Esophagus squamous epithelium (tissue), 5 donors: ENCODE measurements at regions not wholly inside any gene's neighbourhood (a gene's known extent, or its start where the extent isn't known, plus 50 kb on each side); places are given as distances from the start of the nearest gene placed in this dataset.

ENCODE experiments used
- DNase-seq: peaks from one replicate; lab custom pipeline; 2025; lab: John Stamatoyannopoulos, UW
- H3K27ac ChIP-seq, 4 donors: fragments of 200-600 bp; sonication (generic); one replicate each; pipeline ENCODE4 v1.5.1; 2016 to 2019; ENCODE audit warnings: mild to moderate bottlenecking in 1 of 4
- H3K27me3 ChIP-seq, 4 donors: fragments of 200-600 bp; sonication (generic); 1 replicate in 3 of 4; 2 replicates in 1 of 4; pipeline versions ENCODE4 v1.5.1 to v1.6.0; 2017 to 2021; ENCODE audit warnings: antibody characterized with exemption in 1 of 4
- H3K36me3 ChIP-seq, 3 donors: fragments of 200-600 bp; sonication (generic); one replicate each; pipeline ENCODE4 v1.5.1; 2016 to 2019
- H3K4me1 ChIP-seq, 3 donors: fragments of 200-600 bp; sonication (generic); one replicate each; pipeline ENCODE4 v1.5.1; 2017 to 2019
- H3K4me3 ChIP-seq, 4 donors: fragments of 200-600 bp; sonication (generic); 1 replicate in 3 of 4; 2 replicates in 1 of 4; pipeline ENCODE4 v1.5.1; 2016 to 2019; ENCODE audit warnings: mild to moderate bottlenecking in 2 of 4, moderate library complexity in 1 of 4
- H3K9me3 ChIP-seq, 3 donors: fragments of 200-600 bp; sonication (generic); one replicate each; pipeline ENCODE4 v1.5.1; 2016 to 2019
- CTCF ChIP-seq, 6 experiments: fragments of 450-650 bp in 4 of 6; fragments of 200-600 bp in 2 of 6; sonication (generic) in 2 of 6; IDR thresholded peaks; one replicate each; pipeline ENCODE4 v1.5.1; 2016 to 2019; ENCODE audit warnings: antibody characterized with exemption in 6 of 6, mild to moderate bottlenecking in 4 of 6, moderate library complexity in 4 of 6
- POLR2A ChIP-seq, 4 donors: fragments of 450-650 bp; IDR thresholded peaks; one replicate each; pipeline ENCODE4 v1.6.1; 2017; ENCODE audit warnings: antibody characterized with exemption in 4 of 4, mild to moderate bottlenecking in 4 of 4, moderate library complexity in 3 of 4
- WGBS, 2 donors: methylation state at CpG; one replicate each; pipeline ENCODE4 v1.1.5; 2018; 5-methylcytosine and 5-hydroxymethylcytosine counted together
- intact Hi-C: fragments of 100-400 bp; cut with DNase I; formaldehyde crosslinking; loops from one replicate; pipeline ENCODE4 v1.15.0; 2022
- donor health status: DM: yes; HTN: yes; CAD: no.

GRCh38 chr7:124379296-124379695 is 346.4 kb upstream of the TMEM229A start:
- WGBS, 2 donors = 17 to 63% methylated on average over 1 of the region's 1 CpG
- no peak for DNase-seq
- H3K9me3 ChIP-seq = no peaks in the 10 kb centered on the region
- no peak for TF ChIP-seq POLR2A (IDR thresholded peaks at IDR 0.05)
- no peak for TF ChIP-seq CTCF (IDR thresholded peaks at IDR 0.05)
- no peaks in the 10 kb centered on the region for H3K27me3 ChIP-seq
- H3K36me3 ChIP-seq = no peaks in the 10 kb centered on the region
- intact Hi-C loops = no loop called here
- no peak overlapping the region for H3K27ac ChIP-seq
- H3K4me3 ChIP-seq = no peak overlapping the region
- no peaks in the 10 kb centered on the region for H3K4me1 ChIP-seq

DNA sequence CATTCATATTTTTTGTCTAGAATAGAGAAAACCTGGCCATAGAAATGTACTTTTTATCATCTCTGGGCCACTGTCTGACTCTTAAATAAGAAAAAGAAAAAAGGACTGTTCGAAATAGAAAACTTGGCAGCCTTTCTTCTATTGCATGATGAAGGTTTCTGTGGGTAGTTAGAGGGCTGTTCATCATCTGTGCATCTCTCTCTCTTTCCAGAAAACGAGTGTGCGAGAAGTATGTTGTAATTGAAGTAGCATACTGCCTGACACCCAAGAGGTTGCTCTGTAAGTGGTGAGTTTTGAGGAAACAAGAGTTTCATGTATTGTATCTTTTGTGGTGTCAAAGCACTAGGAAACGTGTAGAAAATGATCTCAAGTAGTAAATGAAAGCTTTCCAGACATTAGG is 343.2 kb upstream of the TMEM229A start:
- no peaks in the 10 kb centered on the region for H3K36me3 ChIP-seq
- 38 to 52% methylated on average over 4 of the region's 4 CpGs for WGBS, 2 donors
- H3K4me1 ChIP-seq = no peaks in the 10 kb centered on the region
- H3K27ac ChIP-seq = no peak overlapping the region
- intact Hi-C loops = no loop called here
- no peaks in the 10 kb centered on the region for H3K27me3 ChIP-seq
- no peaks in the 10 kb centered on the region for H3K9me3 ChIP-seq
- DNase-seq = no peak
- no peak overlapping the region for H3K4me3 ChIP-seq
- TF ChIP-seq CTCF (IDR thresholded peaks at IDR 0.05) = no peak
- no peak for TF ChIP-seq POLR2A (IDR thresholded peaks at IDR 0.05)

- no peaks in the 10 kb centered on the region for H3K4me1 ChIP-seq
- intact Hi-C loops = no loop called here
- no peak for TF ChIP-seq CTCF (IDR thresholded peaks at IDR 0.05)
- TF ChIP-seq POLR2A (IDR thresholded peaks at IDR 0.05) = no peak
- no peak for DNase-seq
- H3K27ac ChIP-seq = no peak overlapping the region
- 70 to 81% methylated on average over 4 of the region's 4 CpGs for WGBS, 2 donors
- no peak overlapping the region for H3K4me3 ChIP-seq
- no peaks in the 10 kb centered on the region for H3K27me3 ChIP-seq
- H3K9me3 ChIP-seq = no peaks in the 10 kb centered on the region
- H3K36me3 ChIP-seq = no peaks in the 10 kb centered on the region
Measured at GRCh38 chr7:124375391-124375790, 342.5 kb upstream of the TMEM229A start.

DNA sequence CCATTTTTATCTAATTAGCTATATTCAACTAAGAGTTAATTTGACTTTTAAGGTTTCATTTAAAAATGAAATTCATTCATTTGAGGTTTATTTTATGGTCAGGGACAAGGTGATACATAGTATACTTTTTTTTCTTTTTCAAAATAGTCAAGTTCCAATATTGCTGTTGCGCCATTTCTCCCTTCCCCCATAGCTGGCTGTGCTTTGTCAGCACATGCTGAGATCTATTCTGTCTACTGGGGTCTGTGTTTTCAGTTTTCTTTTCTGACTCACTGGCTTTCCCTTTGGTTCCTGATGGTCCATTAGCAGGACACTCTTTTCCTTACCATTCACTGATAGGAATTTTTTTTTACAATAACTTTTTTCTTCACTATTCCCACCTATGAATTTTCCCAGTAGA is 336.4 kb upstream of the TMEM229A start:
- Histone ChIP-seq H3K27me3 (no peaks in the 10 kb centered on the region), H3K27ac (no peak overlapping the region), H3K36me3 (no peaks in the 10 kb centered on the region), H3K9me3 (no peaks in the 10 kb centered on the region), H3K4me1 (no peaks in the 10 kb centered on the region), H3K4me3 (no peak overlapping the region)
- intact Hi-C loops = no loop called here
- 89 to 93% methylated on average over 1 of the region's 1 CpG for WGBS, 2 donors
- DNase-seq = no peak
- TF ChIP-seq CTCF (IDR thresholded peaks at IDR 0.05) (no peak), POLR2A (IDR thresholded peaks at IDR 0.05) (no peak)

- Histone ChIP-seq H3K4me1 (no peaks in the 10 kb centered on the region), H3K27me3 (no peaks in the 10 kb centered on the region), H3K36me3 (no peaks in the 10 kb centered on the region), H3K9me3 (no peaks in the 10 kb centered on the region), H3K27ac (no peak overlapping the region), H3K4me3 (no peak overlapping the region)
- intact Hi-C loops = no loop called here
- DNase-seq = no peak
- 63 to 68% methylated on average over 1 of the region's 1 CpG for WGBS, 2 donors
- TF ChIP-seq POLR2A (IDR thresholded peaks at IDR 0.05) (no peak), CTCF (IDR thresholded peaks at IDR 0.05) (no peak)
Measured at GRCh38 chr7:124366118-124366517, 333.3 kb upstream of the TMEM229A start.
